Right ventricle myocardium superior (tissue), 1 donor: ENCODE measurements at regions not wholly inside any gene's neighbourhood (a gene's known extent, or its start where the extent isn't known, plus 50 kb on each side); places are given as distances from the start of the nearest gene placed in this dataset.
A peak's percentile ranks its signal among the peaks of the same experiment; 100 is the strongest.

ENCODE experiments used
- ATAC-seq: fragments of 200-7000 bp; cut with Tn5 transposase; one replicate; pipeline ENCODE4 v1.9.1; 2020; ENCODE audit warnings: mild to moderate bottlenecking; ENCODE audit not compliant: poor library complexity
- DNase-seq: peaks from one replicate; pipeline ENCODE4 v3.0.0-alpha.2; 2020
- intact Hi-C: fragments of 100-400 bp; cut with DNase I; formaldehyde crosslinking; loops from one replicate; pipeline ENCODE4 v1.11.2; 2022
- donor health status: DM: no; HTN: yes; CAD: no; lungs with severe emphysema.

DNA sequence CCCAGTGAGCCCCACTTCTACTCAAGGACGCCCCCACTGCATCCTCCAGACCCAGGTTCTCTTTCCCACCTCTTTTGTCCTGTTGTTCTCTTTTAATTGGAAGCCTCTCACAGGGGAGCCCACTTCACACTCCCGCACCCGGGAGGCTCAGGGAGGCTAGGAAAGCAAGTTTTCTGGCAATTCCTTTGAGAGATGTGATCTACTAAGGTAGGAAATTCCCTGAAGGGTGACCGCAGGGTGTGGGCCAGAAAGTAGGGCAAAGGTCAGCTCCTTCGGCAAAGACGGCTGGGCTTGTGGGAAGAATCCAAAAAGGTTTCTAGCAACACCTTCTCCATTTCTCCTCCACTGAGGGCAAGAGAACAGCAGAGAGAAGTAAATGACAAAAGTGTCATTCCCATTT lies 98.1 kb upstream of the PTPN1 start:
- no peak for DNase-seq
- intact Hi-C loops = no loop called here
- no peak for ATAC-seq

DNA sequence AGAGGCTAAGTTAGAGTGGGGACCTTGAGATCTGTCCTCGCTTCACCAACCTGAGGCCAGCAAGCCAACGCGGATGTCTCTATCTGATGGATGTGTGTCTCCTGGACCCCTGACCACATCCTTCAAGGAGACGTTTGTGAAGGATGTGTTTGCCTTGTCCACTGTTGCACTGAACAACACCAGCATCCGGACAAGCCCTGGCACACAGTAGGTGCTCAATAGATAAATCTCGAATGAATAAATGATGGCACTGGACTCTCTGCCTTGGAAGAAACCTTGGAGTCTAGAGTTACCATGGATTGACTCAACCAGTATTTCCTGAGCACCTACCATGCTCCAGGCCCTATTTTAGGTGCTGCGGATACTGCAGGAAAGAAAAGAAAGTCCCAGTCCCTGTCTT lies 97.7 kb upstream of the PTPN1 start:
- ATAC-seq (no peak), DNase-seq (no peak)
- intact Hi-C loops = no loop called here

DNA sequence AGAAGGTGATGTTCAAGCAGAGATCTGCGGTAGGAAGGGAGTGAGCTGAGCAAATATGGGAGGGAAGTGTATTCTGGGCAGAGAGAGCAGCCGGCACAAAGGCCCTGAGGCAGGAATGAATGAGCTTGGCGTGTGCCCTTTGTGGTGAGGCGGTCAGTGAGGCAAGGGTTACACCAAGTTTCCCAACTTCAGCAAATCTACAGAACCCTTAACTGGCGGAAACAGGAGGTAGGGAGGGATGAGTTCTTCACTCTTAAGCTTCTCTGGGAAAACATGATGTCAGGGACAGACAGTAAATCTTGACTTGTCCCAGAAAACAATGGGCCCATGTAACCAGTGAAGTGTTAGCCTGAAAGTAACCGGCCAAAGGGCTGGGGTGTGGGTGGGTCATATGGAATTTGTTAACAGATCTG lies 97.1 kb upstream of the PTPN1 start:
- DNase-seq (no peak), ATAC-seq (no peak)
- intact Hi-C loops = no loop called here

DNA sequence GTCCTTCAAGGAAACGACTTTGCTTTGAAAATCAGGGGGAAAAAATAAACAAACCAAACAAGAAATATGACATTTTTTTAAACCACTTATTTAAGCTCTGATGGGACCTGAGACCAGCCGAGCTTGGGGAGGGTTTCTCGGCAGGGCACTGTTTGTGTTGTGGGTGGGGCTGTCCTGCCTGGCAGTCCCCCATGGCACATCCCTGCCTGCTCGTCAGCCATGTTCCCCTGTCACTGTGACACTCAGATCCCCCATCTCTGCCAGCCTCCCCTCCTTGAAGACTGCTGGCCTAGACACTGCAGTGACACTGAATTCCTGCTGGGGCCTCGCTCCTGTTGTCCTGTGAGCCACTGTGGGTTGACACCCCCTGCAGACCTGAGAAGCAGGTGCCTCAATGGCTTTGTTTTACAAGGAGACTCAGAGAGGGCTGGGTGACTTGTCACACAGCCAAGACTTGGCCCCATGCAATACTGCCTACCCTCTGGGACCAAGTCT lies 95.1 kb upstream of the PTPN1 start:
- intact Hi-C loops = no loop called here
- peak; percentile 49 for DNase-seq
- ATAC-seq = peak; percentile 26

DNA sequence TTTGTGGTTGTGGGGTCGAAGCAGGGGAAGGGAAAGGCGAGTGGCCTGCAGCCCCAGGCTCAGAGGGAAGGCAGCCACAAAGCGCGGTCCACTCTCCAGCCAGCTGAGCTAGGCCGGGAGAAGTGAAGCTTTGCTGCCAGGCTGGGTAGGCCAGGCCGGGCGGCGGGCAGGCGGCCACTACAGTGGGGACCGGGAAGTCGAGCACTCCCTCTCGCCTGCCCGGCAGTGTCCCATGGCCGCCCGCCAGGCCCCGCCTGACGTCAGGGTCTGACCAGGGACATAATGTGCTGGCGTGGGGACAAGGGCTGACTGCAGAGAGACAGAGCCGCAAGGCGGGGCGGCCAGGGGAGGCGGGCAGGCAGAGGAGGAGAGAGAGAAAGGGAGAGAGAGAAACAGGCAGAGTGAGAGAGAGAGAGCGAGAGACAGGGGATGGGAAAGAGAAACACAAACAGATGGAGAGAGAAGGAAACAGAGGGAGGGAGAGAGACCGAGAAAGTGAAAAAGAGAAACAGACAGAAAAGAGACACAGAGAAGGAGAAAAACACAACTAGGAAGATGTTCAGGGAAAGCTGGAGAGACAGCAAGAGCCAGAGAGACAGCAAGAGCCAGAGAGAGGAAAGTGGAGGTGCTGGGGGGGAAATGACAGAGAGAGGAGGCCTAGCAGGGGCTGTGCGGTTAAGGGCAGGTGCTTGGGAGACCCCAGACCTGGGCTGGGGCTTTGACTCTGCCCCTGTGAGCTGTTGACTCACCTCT lies 94.5 kb upstream of the PTPN1 start:
- ATAC-seq (peak; percentile 97), DNase-seq (peak; percentile 100)
- intact Hi-C loops = no loop called here

DNA sequence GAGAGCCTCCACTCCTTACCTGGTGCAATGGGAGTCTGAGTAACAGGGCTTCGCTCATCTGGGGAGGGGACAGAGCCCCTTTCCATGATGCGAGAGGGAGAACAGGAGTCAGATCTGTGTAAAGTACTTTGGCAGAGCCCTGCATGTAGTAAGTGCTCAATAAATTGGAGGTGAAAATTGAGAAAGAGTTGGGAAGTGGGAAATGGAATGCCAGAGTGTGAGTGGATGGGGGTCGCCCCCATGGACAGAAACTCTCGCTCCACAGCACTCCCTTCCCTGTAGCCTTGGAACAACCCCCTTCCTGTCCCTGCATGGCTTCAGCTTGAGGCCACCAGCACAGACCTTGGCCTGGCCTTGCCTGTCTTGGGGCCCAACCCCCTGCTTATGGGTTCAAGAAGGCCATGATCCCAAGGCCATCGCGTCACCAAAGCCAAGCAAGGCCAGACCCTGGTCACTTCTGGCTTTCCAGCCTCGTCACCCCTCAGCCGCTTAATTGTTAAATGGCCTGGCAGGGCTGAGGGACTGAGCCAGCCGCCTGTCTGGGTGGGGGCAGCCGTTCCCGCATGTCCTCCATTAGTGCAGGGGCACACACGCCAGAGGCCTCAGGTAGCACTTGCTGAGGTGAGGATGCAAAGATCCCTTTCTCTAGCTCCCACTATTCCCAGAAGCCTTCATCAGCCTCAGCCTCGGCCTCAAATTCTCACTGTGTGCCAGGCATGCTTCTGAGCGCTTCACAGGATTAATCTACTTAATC lies 93.7 kb upstream of the PTPN1 start:
- intact Hi-C loops = no loop called here
- DNase-seq (peak; percentile 57), ATAC-seq (peak; percentile 2)

DNA sequence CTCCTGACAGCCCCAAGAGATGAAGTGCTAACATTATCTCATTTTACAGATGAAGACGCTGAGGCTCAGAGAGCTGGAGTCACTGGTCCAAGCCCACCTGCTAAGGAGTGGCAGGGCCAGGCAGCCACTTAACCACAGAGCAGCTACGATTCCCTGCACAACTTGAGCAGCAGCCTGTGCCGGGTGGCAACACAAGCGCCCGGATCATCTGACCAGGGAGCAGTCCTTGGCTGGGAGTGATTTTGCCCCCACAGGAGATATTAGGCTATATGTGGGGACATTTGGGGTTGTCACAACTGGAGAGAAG lies 93.2 kb upstream of the PTPN1 start:
- no peak for ATAC-seq
- intact Hi-C loops = no loop called here

DNA sequence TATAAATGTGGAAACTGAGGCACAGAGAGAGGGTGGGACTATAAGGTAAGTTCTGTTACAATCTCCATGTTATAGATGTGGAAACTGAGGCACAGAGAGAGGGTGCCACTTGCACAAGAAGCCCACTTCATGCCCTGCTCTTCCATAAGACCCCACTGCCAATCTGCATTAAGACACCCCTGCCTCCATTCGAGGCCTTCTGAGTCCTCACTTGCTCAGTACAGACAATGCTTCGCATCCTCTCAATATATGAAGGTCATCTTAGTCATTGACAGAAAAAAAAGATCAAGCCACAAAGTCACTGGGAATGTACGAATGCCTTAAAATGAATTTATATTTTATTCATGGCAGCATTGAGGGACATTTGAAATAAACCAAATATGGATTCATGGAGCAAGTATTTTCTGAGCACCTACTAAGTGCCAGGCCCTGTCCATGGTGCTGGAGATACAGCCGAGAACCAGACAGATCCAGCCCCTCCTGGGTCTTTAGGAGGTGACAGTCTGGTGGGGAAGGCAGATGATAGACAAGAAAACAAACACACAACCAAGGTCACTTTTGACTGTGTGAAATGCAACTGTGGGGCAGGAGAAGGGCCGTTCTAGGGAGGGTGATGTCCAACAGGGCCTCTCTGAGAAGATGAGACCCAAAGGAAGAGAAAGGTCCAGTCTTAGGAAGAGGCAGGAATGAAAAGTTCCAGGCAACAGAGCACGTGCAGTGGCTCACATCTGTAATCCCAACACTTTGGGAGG lies 92.5 kb upstream of the PTPN1 start:
- ATAC-seq (no peak), DNase-seq (no peak)
- intact Hi-C loops = no loop called here

More for the DNA sequence above, 93.2 kb upstream of the PTPN1 start:
- no peak for DNase-seq

DNA sequence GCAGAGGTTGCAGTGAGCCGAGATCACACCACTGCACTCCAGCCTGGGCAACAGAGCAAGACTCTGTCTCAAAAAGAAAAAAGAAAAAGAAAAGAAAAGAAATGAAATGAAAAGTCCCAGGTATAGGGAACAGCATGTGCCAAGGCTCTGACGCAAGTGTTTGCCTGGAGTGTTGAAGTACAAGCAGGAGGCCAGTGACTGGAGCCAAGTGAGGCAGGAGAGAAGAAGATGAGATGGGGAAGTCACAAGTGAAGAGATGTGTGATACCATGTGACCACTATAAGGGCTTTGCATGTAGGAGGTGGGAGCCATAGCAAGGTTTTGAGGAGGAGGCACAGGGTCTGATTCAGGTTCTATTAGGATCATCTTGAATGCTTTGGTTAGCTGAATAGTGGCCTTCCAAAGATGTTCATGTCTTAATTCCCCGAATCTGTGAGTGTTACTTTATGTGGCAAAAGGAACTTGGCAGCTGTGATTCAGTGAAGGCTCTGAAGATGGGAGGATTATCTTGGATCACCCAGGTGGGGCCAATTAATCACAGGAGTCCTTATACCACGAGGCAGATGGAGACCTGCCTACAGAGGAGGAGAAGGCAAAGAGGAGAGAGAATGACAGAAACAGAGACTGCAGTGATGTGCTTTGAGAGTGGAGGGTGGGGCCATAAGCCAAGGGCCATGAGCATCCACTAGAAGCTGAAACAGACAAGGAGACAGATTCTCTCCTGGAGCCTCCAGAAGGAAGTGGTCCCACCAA lies 91.1 kb upstream of the PTPN1 start:
- ATAC-seq (no peak), DNase-seq (no peak)
- intact Hi-C loops = no loop called here

DNA sequence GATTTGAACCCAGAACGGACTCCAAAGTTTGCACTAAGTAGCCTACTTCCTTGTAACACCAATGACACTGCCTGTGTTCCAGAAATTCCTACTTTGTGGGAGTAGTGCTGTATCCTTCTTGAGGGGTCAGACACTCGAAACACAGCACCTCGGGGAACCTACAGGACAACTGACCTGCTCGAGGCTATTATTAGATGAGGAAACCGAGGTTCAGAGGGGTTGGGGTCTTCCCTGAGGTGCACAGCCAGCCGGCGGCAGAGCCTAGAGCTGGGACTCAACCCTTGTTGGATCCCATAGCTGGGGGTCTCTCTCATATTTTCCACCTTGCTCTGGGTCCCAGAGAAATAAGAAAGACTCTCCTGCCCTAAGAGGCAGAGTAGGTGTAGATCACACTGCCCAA lies 89.8 kb upstream of the PTPN1 start:
- intact Hi-C loops = no loop called here
- ATAC-seq (no peak), DNase-seq (no peak)

DNA sequence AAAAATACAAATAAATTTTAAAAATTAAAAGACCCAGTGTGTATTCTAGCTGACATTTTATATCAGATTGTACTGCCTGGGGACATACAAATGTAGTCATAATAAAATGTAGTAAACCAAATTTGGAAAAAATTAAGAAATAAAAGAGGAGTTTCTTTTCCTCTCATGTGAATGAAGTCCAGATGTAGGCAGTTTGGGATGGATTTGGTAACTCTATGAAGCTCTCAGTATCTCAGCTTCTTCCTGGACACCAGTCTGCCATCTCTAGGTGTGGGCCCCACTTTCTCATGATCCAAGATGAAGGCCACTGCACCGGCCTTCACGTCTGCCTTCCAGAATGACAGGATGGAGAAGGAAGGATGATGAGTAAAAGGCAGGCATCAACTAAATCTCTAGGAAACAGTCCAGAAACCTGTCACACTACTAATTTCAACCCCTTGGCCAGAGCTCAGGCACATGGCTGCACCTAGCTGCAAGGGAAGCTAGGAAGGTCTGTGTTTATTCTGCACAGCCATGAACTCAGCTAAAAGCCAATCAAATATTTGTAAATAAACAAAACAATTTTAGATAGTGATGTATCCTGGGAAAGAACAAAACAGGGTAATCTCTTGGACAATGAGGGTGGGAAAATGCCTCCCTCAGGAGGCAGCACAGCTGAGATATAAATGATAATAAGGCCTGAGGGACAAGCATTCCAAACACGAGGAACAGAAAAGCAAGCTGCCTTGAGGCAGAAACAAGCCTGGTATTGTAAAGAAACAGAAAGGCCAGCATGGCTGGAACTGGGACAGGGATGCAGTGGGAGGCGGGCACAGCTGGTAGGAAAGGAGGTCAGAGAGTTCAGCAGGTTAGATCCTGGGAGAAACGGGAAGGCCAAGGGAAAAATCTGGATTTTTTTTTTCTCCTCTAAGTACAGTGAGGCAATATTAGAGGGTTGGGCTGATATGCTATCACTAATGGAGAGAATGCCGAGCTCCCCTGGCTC lies 88.5 kb upstream of the PTPN1 start:
- no peak for ATAC-seq
- intact Hi-C loops = no loop called here
- no peak for DNase-seq

DNA sequence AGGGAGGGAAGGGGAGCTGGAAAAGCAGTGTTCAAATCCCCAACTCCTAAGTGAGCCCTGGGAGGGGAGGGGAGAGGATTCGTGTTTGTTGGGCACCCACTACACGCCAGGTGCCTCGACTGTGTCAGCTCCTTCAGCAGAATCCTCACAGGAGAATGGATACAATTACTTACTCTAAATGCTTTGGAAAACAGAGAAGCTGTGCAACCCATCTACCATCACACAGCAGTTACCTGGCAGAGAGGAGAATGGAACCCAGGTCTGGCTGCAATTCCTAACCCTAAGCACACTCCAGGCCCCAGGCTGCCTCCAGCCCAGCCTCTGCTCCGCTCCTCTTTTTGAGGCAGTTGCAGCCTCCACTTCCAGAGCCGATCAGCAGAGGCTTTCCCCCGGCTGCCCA lies 86.4 kb upstream of the PTPN1 start:
- DNase-seq = no peak
- intact Hi-C loops = no loop called here

DNA sequence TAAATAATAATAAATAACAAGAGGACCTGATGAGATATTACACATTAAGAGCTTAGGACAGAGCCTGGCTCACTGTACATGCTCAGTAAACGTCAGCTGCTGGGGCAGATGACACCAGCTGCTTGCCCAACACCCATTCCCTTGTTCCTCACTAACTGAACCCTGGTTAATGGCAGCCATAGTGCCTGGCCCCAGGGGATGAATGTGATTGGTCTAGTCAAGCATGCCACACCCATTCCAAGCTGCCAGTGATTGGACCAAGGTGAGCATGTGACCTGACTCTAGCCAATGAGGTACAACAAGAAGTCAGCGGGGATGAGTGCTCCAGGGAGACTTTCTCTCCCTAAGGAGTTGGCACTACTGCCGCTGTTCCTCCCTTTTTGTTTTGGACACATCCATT lies 85.1 kb upstream of the PTPN1 start:
- intact Hi-C loops = no loop called here
- ATAC-seq = no peak
- no peak for DNase-seq

More for the DNA sequence above, 86.4 kb upstream of the PTPN1 start:
- no peak for ATAC-seq

DNA sequence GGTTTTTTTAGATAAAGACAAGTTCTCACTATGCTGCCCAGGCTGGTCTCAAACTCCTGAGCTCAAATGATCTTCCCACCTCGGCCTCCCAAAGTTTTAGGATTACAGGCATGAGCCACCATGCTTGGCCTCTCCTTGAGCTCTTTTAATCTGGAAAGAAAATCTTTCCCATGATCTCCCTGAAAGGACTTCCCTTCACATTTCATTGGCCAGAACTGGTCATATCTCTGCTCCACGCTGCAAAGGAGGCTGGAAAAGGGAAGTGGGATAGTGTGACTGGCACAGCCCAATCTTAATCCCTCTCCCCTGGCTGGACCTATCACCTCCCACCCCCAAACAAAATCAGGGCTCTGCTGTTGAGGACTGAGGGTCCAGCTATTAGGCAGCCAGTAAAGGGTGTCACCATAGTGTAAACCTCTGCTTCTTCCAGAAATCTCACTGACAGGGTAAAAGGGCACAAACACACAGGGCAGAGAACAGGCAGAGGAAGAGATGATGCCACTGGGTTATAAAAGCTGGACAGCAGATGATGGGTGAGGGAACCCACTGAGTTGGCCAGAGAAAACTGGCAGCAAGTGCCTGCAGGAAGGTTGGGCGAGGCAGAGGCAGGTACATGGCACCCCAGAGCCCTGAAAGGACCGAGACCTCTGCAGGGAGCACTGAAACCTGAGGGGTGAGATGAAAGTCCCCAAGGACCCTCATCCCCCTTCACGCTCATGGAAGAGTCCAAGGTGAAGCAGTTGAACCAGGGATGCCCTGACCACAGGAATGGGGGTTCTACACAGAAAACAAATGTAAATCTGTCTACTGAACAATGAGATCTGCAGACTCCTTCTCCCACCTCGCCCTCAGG lies 83.1 kb upstream of the PTPN1 start:
- no peak for DNase-seq
- intact Hi-C loops = no loop called here
- ATAC-seq = no peak

DNA sequence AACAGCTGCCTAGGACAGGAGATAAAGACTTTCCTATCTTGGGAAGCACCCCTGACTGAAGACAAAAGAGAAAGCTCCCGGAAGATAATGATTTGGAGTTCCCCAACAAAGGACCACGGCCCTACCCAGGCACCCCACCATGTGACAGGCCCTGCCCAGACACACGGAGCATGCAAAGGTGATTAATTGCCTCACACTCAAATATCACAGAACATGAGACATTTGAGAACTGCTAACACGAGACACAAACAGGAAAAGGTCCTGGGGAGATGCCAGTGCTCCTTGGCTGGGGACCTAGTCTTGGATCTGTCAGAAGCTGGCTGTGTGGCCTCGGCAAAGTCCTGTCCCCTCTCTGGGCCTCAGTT lies 82.5 kb upstream of the PTPN1 start:
- peak; percentile 64 for DNase-seq
- intact Hi-C loops = no loop called here
- peak; percentile 37 for ATAC-seq

DNA sequence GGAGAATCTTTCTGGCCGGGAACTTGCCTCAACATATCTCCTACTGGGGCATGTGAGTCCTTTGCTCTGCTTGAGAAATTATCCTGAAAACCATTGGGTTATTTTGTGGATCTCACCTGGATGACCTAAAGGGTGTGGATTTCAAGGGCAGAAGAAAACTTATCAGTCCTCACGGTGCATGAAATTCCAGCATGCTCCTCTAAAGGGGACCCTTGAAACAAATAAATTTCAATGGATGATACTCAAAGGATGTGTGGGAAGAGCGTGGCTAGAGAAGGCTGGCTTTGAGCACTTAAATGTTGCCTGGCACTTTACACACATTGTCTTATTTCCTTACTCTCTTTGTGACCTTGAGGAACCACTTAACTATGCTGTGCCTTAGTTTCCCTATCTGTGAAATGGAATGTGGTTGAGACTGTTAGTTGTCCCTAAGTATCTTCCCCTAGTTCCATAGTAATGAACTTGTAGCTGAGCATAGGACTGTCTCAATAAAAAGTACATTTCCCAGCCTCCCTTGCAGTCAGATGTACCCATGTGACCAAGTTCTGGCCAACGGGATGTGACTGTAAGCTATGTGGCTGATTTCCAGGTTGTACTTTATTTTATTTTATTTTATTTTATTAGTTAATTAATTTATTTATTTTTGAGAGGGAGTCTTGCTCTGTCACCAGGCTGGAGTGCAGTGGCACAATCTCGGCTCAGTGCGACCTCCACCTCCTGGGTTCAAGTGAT lies 81.9 kb upstream of the PTPN1 start:
- DNase-seq (no peak), ATAC-seq (no peak)
- intact Hi-C loops = no loop called here

DNA sequence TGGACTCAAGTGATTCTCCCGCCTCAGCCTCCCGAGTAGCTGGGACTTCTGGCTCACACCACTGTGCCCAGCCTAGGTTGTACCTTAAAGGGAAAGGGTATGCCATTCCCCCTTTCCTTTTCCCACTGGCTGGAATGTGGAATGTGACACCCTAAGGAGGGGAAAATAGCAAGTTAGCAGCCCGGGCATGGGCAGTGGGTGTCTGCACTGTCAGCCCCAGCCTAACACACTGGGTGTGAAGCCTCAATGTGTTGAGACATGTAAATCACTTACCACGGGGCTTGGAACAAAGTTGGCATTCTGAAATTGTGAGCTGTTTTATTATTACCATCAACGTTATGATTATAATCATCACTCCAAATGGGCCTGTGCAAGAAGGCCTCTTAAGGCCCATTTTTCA lies 80.8 kb upstream of the PTPN1 start:
- no peak for DNase-seq
- no peak for ATAC-seq
- intact Hi-C loops = no loop called here
